Breast epithelium (tissue), 4 donors: ENCODE measurements at regions not wholly inside any gene's neighbourhood (a gene's known extent, or its start where the extent isn't known, plus 50 kb on each side); places are given as distances from the start of the nearest gene placed in this dataset.

Source experiments
- DNase-seq, 2 donors: peaks; one replicate each; pipeline ENCODE4 v3.0.0-alpha.2; 2019; ENCODE audit warnings: low spot score in 2 of 2
- H3K27ac ChIP-seq, 2 donors: fragments of 200-600 bp; sonication (generic) in 1 of 2; one replicate each; pipeline ENCODE4 v1.5.1; 2016 to 2019; ENCODE audit warnings: mild to moderate bottlenecking in 1 of 2
- H3K27me3 ChIP-seq, 2 donors: fragments of 200-600 bp; sonication (generic) in 1 of 2; one replicate each; pipeline versions ENCODE4 v1.5.1 to v1.6.0; 2017 to 2019; ENCODE audit warnings: control low read depth in 1 of 2, mild to moderate bottlenecking in 1 of 2
- H3K36me3 ChIP-seq: fragments of 200-600 bp; one replicate; pipeline ENCODE4 v1.5.1; 2019
- H3K4me1 ChIP-seq, 2 donors: fragments of 200-600 bp; sonication (generic); one replicate each; pipeline ENCODE4 v1.5.1; 2016 to 2019; ENCODE audit warnings: control low read depth in 1 of 2
- H3K4me3 ChIP-seq, 3 donors: fragments of 200-600 bp; sonication (generic); 1 replicate in 2 of 3; 2 replicates in 1 of 3; pipeline ENCODE4 v1.5.1; 2016 to 2019; ENCODE audit warnings: mild to moderate bottlenecking in 3 of 3, moderate library complexity in 2 of 3
- H3K9me3 ChIP-seq, 2 donors: fragments of 200-600 bp; sonication (generic) in 1 of 2; one replicate each; pipeline ENCODE4 v1.5.1; 2016 to 2019; ENCODE audit warnings: control low read depth in 1 of 2
- POLR2A ChIP-seq: fragments of 450-650 bp; IDR thresholded peaks from one replicate; pipeline ENCODE4 v1.6.1; 2016; ENCODE audit warnings: antibody characterized with exemption, mild to moderate bottlenecking, moderate library complexity
- POLR2AphosphoS5 ChIP-seq, 3 donors: sonication (generic); formaldehyde crosslinking; IDR thresholded peaks; one replicate each; pipeline ENCODE4 v1.6.1; 2017; ENCODE audit warnings: antibody characterized with exemption in 3 of 3
- intact Hi-C: fragments of 100-400 bp; cut with DNase I; formaldehyde crosslinking; loops from one replicate; pipeline ENCODE4 v1.15.1; 2023; ENCODE audit warnings: low total_unique reads
- TF ChIP-seq, protein P1 (sequence below), 3 donors: fragments of 450-650 bp; IDR thresholded peaks; one replicate each; pipeline ENCODE4 v1.5.1; 2016 to 2017; ENCODE audit warnings: antibody characterized with exemption in 3 of 3, mild to moderate bottlenecking in 3 of 3, moderate library complexity in 3 of 3

DNA sequence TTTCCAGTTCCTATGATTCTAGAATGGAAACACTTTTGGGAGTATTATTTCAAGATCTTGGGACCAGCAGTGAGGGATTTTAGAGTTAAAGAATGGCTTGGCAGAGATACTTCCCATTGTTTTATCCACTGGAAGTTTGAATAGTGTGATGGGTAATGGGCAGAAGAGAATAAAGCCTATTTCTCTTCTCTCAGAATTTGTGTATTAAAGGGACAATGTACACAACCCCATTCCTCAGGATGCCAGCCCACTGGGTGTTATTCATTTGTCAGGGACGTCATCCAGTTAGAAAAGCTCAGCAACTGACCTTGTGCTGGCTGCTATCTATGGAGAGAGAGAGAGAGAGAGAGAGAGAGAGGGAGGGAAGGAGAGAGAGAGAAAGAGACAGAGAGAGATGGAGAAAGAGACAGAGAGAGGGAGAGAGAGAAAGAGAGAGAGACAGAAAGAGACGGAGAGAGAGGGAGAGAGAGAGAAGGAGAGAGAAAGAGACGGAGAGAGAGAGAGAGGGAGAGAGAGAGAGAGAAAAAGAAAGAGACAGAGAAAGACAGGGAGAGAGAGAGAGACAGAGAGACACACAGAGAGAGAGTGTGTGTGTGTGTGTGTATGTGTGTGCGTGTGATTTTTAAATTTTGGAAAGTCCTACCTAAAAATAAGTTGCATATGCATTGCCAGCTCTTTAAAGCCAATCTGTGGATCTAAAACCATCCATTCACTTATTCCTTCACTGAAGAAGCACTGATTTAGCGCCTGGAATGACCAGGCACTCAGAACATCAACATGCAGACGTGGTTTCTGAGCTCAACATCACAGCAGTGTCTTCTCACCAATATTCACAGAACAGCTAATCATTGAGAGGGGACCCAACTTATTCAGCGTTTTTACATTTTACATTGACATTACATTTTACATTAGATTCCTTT lies 388.8 kb downstream of the THBS2 start:
- no peaks in the 10 kb centered on the region for H3K4me1 ChIP-seq
- DNase-seq, result no peak
- intact Hi-C loops, result no loop called here
- no peak overlapping the region for H3K4me3 ChIP-seq
- TF ChIP-seq POLR2AphosphoS5 (IDR thresholded peaks at IDR 0.05), result no peak
- no peak for TF ChIP-seq POLR2A
- TF ChIP-seq, protein P1, sequence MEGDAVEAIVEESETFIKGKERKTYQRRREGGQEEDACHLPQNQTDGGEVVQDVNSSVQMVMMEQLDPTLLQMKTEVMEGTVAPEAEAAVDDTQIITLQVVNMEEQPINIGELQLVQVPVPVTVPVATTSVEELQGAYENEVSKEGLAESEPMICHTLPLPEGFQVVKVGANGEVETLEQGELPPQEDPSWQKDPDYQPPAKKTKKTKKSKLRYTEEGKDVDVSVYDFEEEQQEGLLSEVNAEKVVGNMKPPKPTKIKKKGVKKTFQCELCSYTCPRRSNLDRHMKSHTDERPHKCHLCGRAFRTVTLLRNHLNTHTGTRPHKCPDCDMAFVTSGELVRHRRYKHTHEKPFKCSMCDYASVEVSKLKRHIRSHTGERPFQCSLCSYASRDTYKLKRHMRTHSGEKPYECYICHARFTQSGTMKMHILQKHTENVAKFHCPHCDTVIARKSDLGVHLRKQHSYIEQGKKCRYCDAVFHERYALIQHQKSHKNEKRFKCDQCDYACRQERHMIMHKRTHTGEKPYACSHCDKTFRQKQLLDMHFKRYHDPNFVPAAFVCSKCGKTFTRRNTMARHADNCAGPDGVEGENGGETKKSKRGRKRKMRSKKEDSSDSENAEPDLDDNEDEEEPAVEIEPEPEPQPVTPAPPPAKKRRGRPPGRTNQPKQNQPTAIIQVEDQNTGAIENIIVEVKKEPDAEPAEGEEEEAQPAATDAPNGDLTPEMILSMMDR (IDR thresholded peaks at IDR 0.05), result no peak
- no peak overlapping the region for H3K27ac ChIP-seq
- H3K27me3 ChIP-seq, result no peaks in the 10 kb centered on the region
- H3K9me3 ChIP-seq, result no peaks in the 10 kb centered on the region
- no peaks in the 10 kb centered on the region for H3K36me3 ChIP-seq

DNA sequence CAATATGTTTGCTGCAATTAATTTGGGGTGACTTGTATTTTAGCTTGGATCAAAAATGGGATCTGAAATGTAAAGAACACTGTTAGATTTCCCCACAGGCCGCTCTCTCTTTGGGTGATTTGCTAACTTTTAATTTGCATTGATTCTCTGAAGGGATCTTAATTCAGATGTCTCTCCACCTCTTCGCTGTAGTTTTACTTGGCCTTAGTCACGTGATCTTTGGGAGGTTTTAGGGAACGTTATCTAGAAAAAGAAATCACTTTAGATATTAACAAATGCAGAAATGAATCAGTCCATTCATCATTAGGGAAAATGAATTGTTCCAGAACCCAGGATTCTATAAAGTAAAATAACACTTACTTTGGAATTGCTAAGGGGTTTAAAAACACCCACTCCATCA lies 390.2 kb downstream of the THBS2 start:
- TF ChIP-seq POLR2AphosphoS5 (IDR thresholded peaks at IDR 0.05) (no peak), POLR2A (no peak)
- TF ChIP-seq, protein P1 (IDR thresholded peaks at IDR 0.05), result no peak
- intact Hi-C loops, result no loop called here
- no peaks in the 10 kb centered on the region for H3K9me3 ChIP-seq
- H3K27me3 ChIP-seq, result no peaks in the 10 kb centered on the region
- no peak overlapping the region for H3K27ac ChIP-seq
- no peaks in the 10 kb centered on the region for H3K4me1 ChIP-seq
- no peaks in the 10 kb centered on the region for H3K36me3 ChIP-seq
- no peak for DNase-seq
- no peak overlapping the region for H3K4me3 ChIP-seq

DNA sequence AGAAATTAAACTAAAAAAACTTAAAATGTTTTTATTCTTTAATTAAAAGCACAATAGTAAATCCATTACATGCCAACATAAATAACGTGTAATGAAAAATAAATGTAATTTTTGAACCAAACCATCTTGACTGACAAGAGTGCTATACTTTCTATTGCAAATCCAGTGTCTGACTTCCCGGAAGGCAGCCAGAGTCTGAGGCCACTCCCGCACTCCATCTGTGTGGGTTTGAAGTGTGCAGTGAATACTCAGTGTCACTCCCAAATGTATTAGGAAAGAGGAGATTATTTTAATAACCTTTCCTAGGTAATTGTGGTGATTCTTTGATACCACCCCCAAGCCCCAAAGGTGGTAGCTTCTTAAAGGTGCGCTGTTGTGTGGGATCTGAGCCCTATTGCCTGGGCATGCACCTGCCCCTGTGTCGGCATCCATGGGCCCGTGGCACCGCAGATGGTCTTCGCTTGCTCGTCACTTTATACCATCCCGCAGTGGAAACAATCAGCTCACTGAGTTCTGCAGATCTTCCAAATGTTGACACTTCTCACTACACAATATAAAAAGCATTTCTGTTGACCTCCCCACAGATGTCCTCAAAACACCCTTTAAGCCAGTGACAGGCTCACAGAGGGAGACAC lies 391.2 kb downstream of the THBS2 start:
- TF ChIP-seq, protein P1 (IDR thresholded peaks at IDR 0.05), result no peak
- TF ChIP-seq POLR2A, result no peak
- no peak for TF ChIP-seq POLR2AphosphoS5 (IDR thresholded peaks at IDR 0.05)
- intact Hi-C loops, result no loop called here
- no peak overlapping the region for H3K27ac ChIP-seq
- no peaks in the 10 kb centered on the region for H3K36me3 ChIP-seq
- no peaks in the 10 kb centered on the region for H3K4me1 ChIP-seq
- H3K4me3 ChIP-seq, result no peak overlapping the region
- no peaks in the 10 kb centered on the region for H3K9me3 ChIP-seq
- H3K27me3 ChIP-seq, result no peaks in the 10 kb centered on the region
- DNase-seq, result no peak

DNA sequence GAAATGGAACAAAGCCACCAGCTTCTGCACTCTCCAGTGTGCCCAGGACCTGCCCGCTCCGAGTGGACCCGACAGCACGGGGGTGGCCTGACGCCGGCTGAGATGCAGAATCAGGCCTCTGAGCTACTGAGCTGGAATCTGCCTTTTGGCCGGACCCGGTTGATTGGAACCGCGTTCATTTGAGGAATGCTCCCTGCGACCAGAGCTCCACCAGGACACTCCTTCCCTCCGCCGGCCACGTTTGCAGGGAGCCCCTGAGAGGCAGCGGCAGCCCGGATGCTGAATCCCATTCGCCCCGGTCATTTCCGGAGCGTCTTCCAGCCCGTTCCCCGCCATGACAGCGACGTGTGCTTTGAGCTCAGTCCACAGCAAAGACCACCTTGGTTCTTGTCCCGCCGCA lies 392.7 kb downstream of the THBS2 start:
- intact Hi-C loops, result no loop called here

More for the DNA sequence above, 392.7 kb downstream of the THBS2 start:
- TF ChIP-seq POLR2A (no peak), POLR2AphosphoS5 (IDR thresholded peaks at IDR 0.05) (no peak)
- TF ChIP-seq, protein P1 (IDR thresholded peaks at IDR 0.05), result no peak
- no peak overlapping the region for H3K27ac ChIP-seq
- H3K27me3 ChIP-seq, result no peaks in the 10 kb centered on the region
- no peak overlapping the region for H3K4me3 ChIP-seq
- no peak for DNase-seq
- H3K9me3 ChIP-seq, result no peaks in the 10 kb centered on the region
- H3K36me3 ChIP-seq, result no peaks in the 10 kb centered on the region
- no peaks in the 10 kb centered on the region for H3K4me1 ChIP-seq
